GM23338 (cell line): ENCODE measurements at regions not wholly inside any gene's neighbourhood (a gene's known extent, or its start where the extent isn't known, plus 50 kb on each side); places are given as distances from the start of the nearest gene placed in this dataset.

Source experiments
- ATAC-seq: fragments of 200-7000 bp; cut with Tn5 transposase; 3 replicates; pipeline ENCODE4 v1.9.1; 2020
- DNase-seq: peaks from one replicate; pipeline ENCODE4 v3.0.0-alpha.2; 2015; ENCODE audit warnings: low spot score
- H2AFZ ChIP-seq: fragments of 200-600 bp; sonication (generic); 2 replicates; pipeline ENCODE4 v1.8.0; 2016; ENCODE audit warnings: antibody characterized with exemption, mild to moderate bottlenecking, moderate library complexity
- H3F3A ChIP-seq: fragments of 200-600 bp; sonication (generic); replicated peaks from 2 replicates; pipeline ENCODE4 v1.8.0; 2017; ENCODE audit warnings: antibody characterized with exemption, mixed run types, low read depth
- H3K27ac ChIP-seq: fragments of 200-600 bp; sonication (generic); 2 replicates; pipeline ENCODE4 v1.6.1; 2016; ENCODE audit warnings: low read depth
- H3K27me3 ChIP-seq: fragments of 200-600 bp; sonication (generic); 2 replicates; pipeline ENCODE4 v1.8.0; 2016; ENCODE audit warnings: mild to moderate bottlenecking, mixed run types, moderate library complexity; ENCODE audit not compliant: insufficient read depth
- H3K36me3 ChIP-seq: fragments of 200-600 bp; sonication (generic); 2 replicates; pipeline ENCODE4 v1.8.0; 2016; ENCODE audit warnings: mild to moderate bottlenecking; ENCODE audit not compliant: insufficient read depth
- H3K4me1 ChIP-seq: fragments of 200-600 bp; sonication (generic); 2 replicates; pipeline ENCODE4 v1.8.0; 2016; ENCODE audit warnings: mild to moderate bottlenecking, moderate library complexity; ENCODE audit not compliant: insufficient read depth
- H3K4me2 ChIP-seq: fragments of 200-600 bp; sonication (generic); 2 replicates; pipeline ENCODE4 v1.7.1; 2017; ENCODE audit warnings: mixed run types
- H3K4me3 ChIP-seq: fragments of 200-600 bp; sonication (generic); 2 replicates; pipeline ENCODE4 v1.6.1; 2016; ENCODE audit warnings: mixed run types
- H3K79me2 ChIP-seq: fragments of 200-600 bp; sonication (generic); replicated peaks from 2 replicates; pipeline ENCODE4 v1.8.0; 2017; ENCODE audit warnings: mild to moderate bottlenecking; ENCODE audit not compliant: insufficient read depth
- H3K9me2 ChIP-seq: fragments of 200-600 bp; sonication (generic); 2 replicates; pipeline ENCODE4 v1.8.0; 2017; ENCODE audit not compliant: insufficient read depth
- H4K20me1 ChIP-seq: fragments of 200-600 bp; sonication (generic); replicated peaks from 2 replicates; pipeline ENCODE4 v1.8.0; 2017; ENCODE audit warnings: mild to moderate bottlenecking; ENCODE audit not compliant: insufficient read depth
- H3K27ac Mint-ChIP-seq: 2 replicates; pipeline ENCODE4 v1.8.0; 2020; ENCODE audit warnings: inconsistent platforms, mild to moderate bottlenecking, moderate library complexity, mixed read lengths
- H3K27me3 Mint-ChIP-seq: 3 replicates; pipeline ENCODE4 v1.8.0; 2022; ENCODE audit warnings: low read depth, mild to moderate bottlenecking, moderate library complexity, mixed read lengths, inconsistent platforms; ENCODE audit not compliant: insufficient read depth, poor library complexity
- H3K36me3 Mint-ChIP-seq: 3 replicates; pipeline ENCODE4 v1.8.0; 2021; ENCODE audit warnings: low read depth, mild to moderate bottlenecking, inconsistent platforms, moderate library complexity, mixed read lengths
- H3K4me1 Mint-ChIP-seq: 3 replicates; pipeline ENCODE4 v1.8.0; 2020; ENCODE audit warnings: mild to moderate bottlenecking, inconsistent platforms, mixed read lengths
- H3K4me3 Mint-ChIP-seq: 3 replicates; pipeline ENCODE4 v1.8.0; 2021; ENCODE audit warnings: moderate library complexity, mild to moderate bottlenecking, inconsistent platforms, mixed read lengths
- H3K9me3 Mint-ChIP-seq: 3 replicates; pipeline ENCODE4 v1.8.0; 2020; ENCODE audit warnings: moderate library complexity, mild to moderate bottlenecking, inconsistent platforms, mixed read lengths
- CREB1 ChIP-seq: fragments of 250-450 bp; sonication (Bioruptor Pico); IDR thresholded peaks from 2 replicates; pipeline ENCODE4 v1.5.0; 2020; ENCODE audit warnings: low read depth, mild to moderate bottlenecking, moderate library complexity
- CTCF ChIP-seq, 2 experiments: fragments of 200-600 bp in 1 of 2; sonication (generic) in 1 of 2; conservative IDR thresholded peaks; 2 replicates each; pipeline versions ENCODE4 v1.5.1 to v1.6.1; 2016 to 2017; ENCODE audit warnings: antibody characterized with exemption in 2 of 2, low read depth in 2 of 2, mild to moderate bottlenecking in 2 of 2, moderate library complexity in 1 of 2
- ETS1 ChIP-seq: IDR thresholded peaks from 2 replicates; pipeline ENCODE4 v1.6.1; 2016; ENCODE audit warnings: antibody characterized with exemption
- EZH2 ChIP-seq: fragments of 200-600 bp; sonication (generic); IDR thresholded peaks from one replicate; pipeline ENCODE4 v1.8.0; 2017; ENCODE audit warnings: antibody characterized with exemption, mild to moderate bottlenecking, low read depth; ENCODE audit not compliant: unreplicated experiment
- POLR2AphosphoS5 ChIP-seq: IDR thresholded peaks from 2 replicates; pipeline ENCODE4 v1.6.1; 2016; ENCODE audit warnings: antibody characterized with exemption, low read depth
- REST ChIP-seq: IDR thresholded peaks from one replicate; pipeline ENCODE4 v1.6.1; 2018; ENCODE audit warnings: antibody characterized with exemption; ENCODE audit not compliant: unreplicated experiment
- ZNF114 ChIP-seq: fragments of 250-450 bp; sonication (Bioruptor Pico); IDR thresholded peaks from 2 replicates; pipeline ENCODE4 v1.5.0; 2020; ENCODE audit warnings: mild to moderate bottlenecking, moderate library complexity
- ZNF331 ChIP-seq: fragments of 250-450 bp; sonication (Bioruptor Pico); IDR thresholded peaks from 2 replicates; pipeline ENCODE4 v1.5.0; 2020; ENCODE audit warnings: low read depth, mild to moderate bottlenecking, moderate library complexity

GRCh38 chr2:18750672-18751554 is 161.5 kb upstream of the NT5C1B start (continued):
- TF ChIP-seq ZNF114 (CRISPR knock-in tag): no peak
- TF ChIP-seq ZNF331: no peak
- TF ChIP-seq EZH2: no peak
- no peak for TF ChIP-seq ETS1
- no peak for TF ChIP-seq REST
- no peak for TF ChIP-seq POLR2AphosphoS5
- no peak for TF ChIP-seq CREB1

GRCh38 chr2:18749912-18750526 is 160.7 kb upstream of the NT5C1B start:
- peak; percentile 68 for DNase-seq
- Histone ChIP-seq H3F3A (no peaks in the 10 kb centered on the region), H4K20me1 (no peaks in the 10 kb centered on the region), H3K4me1 (no peaks in the 10 kb centered on the region), H3K36me3 (no peaks in the 10 kb centered on the region), H3K27me3 (no peaks in the 10 kb centered on the region), H3K4me3 (no peak overlapping the region), H3K79me2 (no peaks in the 10 kb centered on the region), H3K27ac (no peak overlapping the region), H3K9me2 (no peaks in the 10 kb centered on the region), H3K4me2 (no peak overlapping the region), H2AFZ (no peak overlapping the region)
- Mint-ChIP-seq H3K4me1 (no peaks in the 10 kb centered on the region), H3K27me3 (no peaks in the 10 kb centered on the region), H3K4me3 (no peak overlapping the region), H3K27ac (no peak overlapping the region), H3K36me3 (no peaks in the 10 kb centered on the region), H3K9me3 (no peaks in the 10 kb centered on the region)
- peak; percentile 77 to 89 for TF ChIP-seq CTCF (conservative IDR thresholded peaks at IDR 0.05; ENCODE audit: low read depth in 2 of 2)
- no peak for TF ChIP-seq ETS1
- no peak; the same call in 2 of the 3 replicates for ATAC-seq
